H1 (cell line): ENCODE measurements at regions not wholly inside any gene's neighbourhood (a gene's known extent, or its start where the extent isn't known, plus 50 kb on each side); places are given as distances from the start of the nearest gene placed in this dataset.

Experiments
- CTCF ChIA-PET: fragments of 300-600 bp; sonication (Branson Sonifier 250); formaldehyde crosslinking; loops from one replicate; lab custom pipeline; 2021; ENCODE audit not compliant: partially characterized antibody; lab: Charles Lee
- POLR2A ChIA-PET: fragments of 300-600 bp; sonication (Branson Sonifier 250); formaldehyde crosslinking; loops from one replicate; lab custom pipeline; 2021; ENCODE audit warnings: inconsistent platforms; ENCODE audit not compliant: partially characterized antibody; lab: Charles Lee
- DNase-seq, 2 experiments: peaks; one replicate each; pipeline versions ENCODE4 v3.0.0 to v3.0.0-alpha.2; 2010 to 2022; ENCODE audit warnings: low spot score in 2 of 2, low read depth in 1 of 2, mixed read lengths in 1 of 2
- FAIRE-seq: peaks from 2 replicates; lab custom pipeline; 2011; peaks lifted over from hg19 to GRCh38; lab: Jason Lieb, UNC
- H2AFZ ChIP-seq: 2 replicates; pipeline ENCODE4 v1.8.1; 2012; ENCODE audit warnings: low read length, inconsistent platforms
- H2AK5ac ChIP-seq: 2 replicates; pipeline ENCODE4 v1.6.1; 2013; ENCODE audit warnings: low read depth, low read length
- H2BK120ac ChIP-seq: replicated peaks from 2 replicates; pipeline ENCODE3; 2013; ENCODE audit warnings: low read depth, low read length, inconsistent platforms
- H2BK12ac ChIP-seq: 2 replicates; pipeline ENCODE4 v1.6.1; 2013; ENCODE audit warnings: low read depth, low read length
- H2BK15ac ChIP-seq: 2 replicates; pipeline ENCODE4 v1.6.1; 2013; ENCODE audit warnings: low read length
- H2BK20ac ChIP-seq: 2 replicates; pipeline ENCODE4 v1.6.1; 2013; ENCODE audit warnings: low read length
- H2BK5ac ChIP-seq: 2 replicates; pipeline ENCODE4 v1.6.1; 2013; ENCODE audit warnings: low read depth, low read length
- H3K14ac ChIP-seq: 2 replicates; pipeline ENCODE4 v1.6.1; 2013; ENCODE audit warnings: inconsistent platforms; ENCODE audit not compliant: insufficient read length
- H3K18ac ChIP-seq: 2 replicates; pipeline ENCODE4 v1.6.1; 2013; ENCODE audit warnings: low read length; ENCODE audit errors: extremely low read depth
- H3K23ac ChIP-seq: 2 replicates; pipeline ENCODE4 v1.6.1; 2013; ENCODE audit warnings: inconsistent platforms; ENCODE audit not compliant: insufficient read length
- H3K23me2 ChIP-seq: 2 replicates; pipeline ENCODE4 v1.6.1; 2013; ENCODE audit warnings: low read depth, low read length
- H3K27ac ChIP-seq: 2 replicates; pipeline ENCODE4 v1.6.1; 2011; ENCODE audit warnings: low read depth, low read length, inconsistent platforms
- H3K27me3 ChIP-seq, 4 experiments: replicated peaks in 1 of 4; 1 replicate in 1 of 4; 2 replicates in 3 of 4; pipeline versions ENCODE4 v1.6.1 to v1.8.1; 2011 to 2013; ENCODE audit warnings: low read length in 3 of 4, mild to moderate bottlenecking in 3 of 4, inconsistent platforms in 2 of 4, mixed read lengths in 2 of 4, moderate library complexity in 1 of 4; ENCODE audit not compliant: control insufficient read depth in 3 of 4, insufficient read depth in 3 of 4; ENCODE audit errors: extremely low read depth in 1 of 4
- H3K36me3 ChIP-seq, 4 experiments: 2 replicates each; pipeline versions ENCODE4 v1.6.1 to v1.8.1; 2011 to 2013; ENCODE audit warnings: mild to moderate bottlenecking in 4 of 4, low read length in 3 of 4, moderate library complexity in 2 of 4, control low read depth in 1 of 4, inconsistent platforms in 1 of 4; ENCODE audit not compliant: insufficient read depth in 4 of 4, control insufficient read depth in 2 of 4
- H3K4ac ChIP-seq: replicated peaks from 2 replicates; pipeline ENCODE3; 2013; ENCODE audit warnings: low read length, low read depth, mixed read lengths, inconsistent platforms; ENCODE audit not compliant: insufficient read length
- H3K4me1 ChIP-seq, 4 experiments: replicated peaks in 1 of 4; 1 replicate in 1 of 4; 2 replicates in 3 of 4; pipeline versions ENCODE4 v1.6.1 to v1.8.1; 2011 to 2013; ENCODE audit warnings: low read length in 3 of 4, inconsistent platforms in 2 of 4, mixed read lengths in 1 of 4; ENCODE audit not compliant: insufficient read depth in 4 of 4, control insufficient read depth in 3 of 4
- H3K4me2 ChIP-seq, 2 experiments: 2 replicates each; pipeline versions ENCODE4 v1.6.1 to v1.8.1; 2011 to 2013; ENCODE audit warnings: low read depth in 2 of 2, low read length in 2 of 2, control low read depth in 1 of 2, inconsistent platforms in 1 of 2, mild to moderate bottlenecking in 1 of 2; ENCODE audit not compliant: insufficient read depth in 1 of 2
- H3K4me3 ChIP-seq, 4 experiments: fragments of 200-600, 300-600 bp in 1 of 4; sonication (generic), shearing (Covaris generic), sonication (Bioruptor Twin) in 1 of 4; 2 replicates each; pipeline versions ENCODE4 v1.5.1 to v1.8.1; 2011 to 2016; ENCODE audit warnings: low read length in 4 of 4, low read depth in 3 of 4, control low read depth in 2 of 4, inconsistent platforms in 2 of 4, mild to moderate bottlenecking in 2 of 4, mixed read lengths in 1 of 4, moderate library complexity in 1 of 4; ENCODE audit not compliant: insufficient read depth in 2 of 4; ENCODE audit errors: extremely low read depth in 1 of 4
- H3K56ac ChIP-seq: replicated peaks from 2 replicates; pipeline ENCODE3; 2013; ENCODE audit warnings: low read depth, mild to moderate bottlenecking, mixed read lengths, low read length, inconsistent platforms; ENCODE audit not compliant: insufficient read length
- H3K79me1 ChIP-seq: 2 replicates; pipeline ENCODE4 v1.6.1; 2013; ENCODE audit warnings: low read depth, low read length, control low read depth
- H3K79me2 ChIP-seq, 2 experiments: 2 replicates each; pipeline versions ENCODE4 v1.6.1 to v1.8.1; 2012 to 2013; ENCODE audit warnings: low read length in 2 of 2, mild to moderate bottlenecking in 2 of 2, inconsistent platforms in 1 of 2; ENCODE audit not compliant: insufficient read depth in 2 of 2, control insufficient read depth in 1 of 2
- H3K9ac ChIP-seq, 4 experiments: replicated peaks in 1 of 4; 1 replicate in 1 of 4; 2 replicates in 3 of 4; pipeline versions ENCODE4 v1.6.1 to v1.8.1; 2011 to 2013; ENCODE audit warnings: low read depth in 3 of 4, low read length in 3 of 4, control low read depth in 2 of 4, mild to moderate bottlenecking in 2 of 4, moderate library complexity in 2 of 4, inconsistent platforms in 1 of 4; ENCODE audit errors: extremely low read depth in 1 of 4
- H3K9me3 ChIP-seq, 2 experiments: 2 replicates each; pipeline versions ENCODE4 v1.6.1 to v1.8.1; 2012 to 2013; ENCODE audit warnings: mild to moderate bottlenecking in 2 of 2, moderate library complexity in 2 of 2, control low read depth in 1 of 2, inconsistent platforms in 1 of 2, low read depth in 1 of 2, low read length in 1 of 2, mixed read lengths in 1 of 2; ENCODE audit not compliant: insufficient read depth in 2 of 2
- H4K20me1 ChIP-seq, 2 experiments: replicated peaks in 1 of 2; 2 replicates each; pipeline versions ENCODE3 to v1.8.1; 2011 to 2013; ENCODE audit warnings: inconsistent platforms in 2 of 2, low read length in 2 of 2, mild to moderate bottlenecking in 1 of 2; ENCODE audit not compliant: insufficient read depth in 2 of 2, control insufficient read depth in 1 of 2
- H4K5ac ChIP-seq: 2 replicates; pipeline ENCODE4 v1.6.1; 2013; ENCODE audit warnings: low read length, low read depth, mixed read lengths, inconsistent platforms; ENCODE audit not compliant: insufficient read length
- H4K8ac ChIP-seq: 2 replicates; pipeline ENCODE4 v1.8.0; 2013; ENCODE audit warnings: mild to moderate bottlenecking, moderate library complexity, low read length, inconsistent platforms; ENCODE audit not compliant: insufficient read depth; ENCODE audit errors: extremely low read depth
- H4K91ac ChIP-seq: replicated peaks from 2 replicates; pipeline ENCODE3; 2013; ENCODE audit warnings: low read length, mixed read lengths, inconsistent platforms; ENCODE audit not compliant: insufficient read length
- CHD1 ChIP-seq: IDR thresholded peaks from 2 replicates; pipeline ENCODE4 v1.6.1; 2012; ENCODE audit warnings: low read depth, low read length, improper control_type of control experiment
- FOSL1 ChIP-seq: IDR thresholded peaks from 2 replicates; pipeline ENCODE4 v1.6.1; 2011; ENCODE audit warnings: mild to moderate bottlenecking, low read depth, low read length, moderate library complexity; ENCODE audit not compliant: insufficient read depth
- KDM1A ChIP-seq: fragments of 200-600, 300-600 bp; sonication (generic); IDR thresholded peaks from 2 replicates; pipeline ENCODE4 v1.7.1; 2016; ENCODE audit warnings: mild to moderate bottlenecking, low read length, borderline replicate concordance
- KDM4A ChIP-seq: IDR thresholded peaks from one replicate; pipeline ENCODE4 v1.7.1; 2012; ENCODE audit warnings: low read depth, mild to moderate bottlenecking, moderate library complexity, low read length, inconsistent platforms; ENCODE audit not compliant: severe bottlenecking
- KDM5A ChIP-seq: fragments of 200-600 bp; IDR thresholded peaks from 2 replicates; pipeline ENCODE4 v1.7.1; 2012; ENCODE audit warnings: mild to moderate bottlenecking, low read length, inconsistent platforms, mixed read lengths
- NRF1 ChIP-seq: IDR thresholded peaks from 2 replicates; pipeline ENCODE4 v1.6.1; 2011; ENCODE audit warnings: mild to moderate bottlenecking, low read depth, low read length, improper control_type of control experiment
- POLR2AphosphoS5 ChIP-seq: IDR thresholded peaks from 2 replicates; pipeline ENCODE4 v1.6.1; 2011; ENCODE audit warnings: low read depth, low read length
- SAP30 ChIP-seq: fragments of 300-600 bp; sonication (generic); IDR thresholded peaks from 2 replicates; pipeline ENCODE4 v1.7.1; 2012; ENCODE audit warnings: low read length, moderate library complexity, mild to moderate bottlenecking, inconsistent platforms; ENCODE audit not compliant: insufficient read depth, insufficient replicate concordance
- SIX5 ChIP-seq: IDR thresholded peaks from 2 replicates; pipeline ENCODE4 v1.6.1; 2011; ENCODE audit warnings: mild to moderate bottlenecking, low read depth, low read length
- TAF1 ChIP-seq: IDR thresholded peaks from 2 replicates; pipeline ENCODE4 v1.6.1; 2011; ENCODE audit warnings: mild to moderate bottlenecking, low read depth, low read length
- ZNF274 ChIP-seq: IDR thresholded peaks from 2 replicates; pipeline ENCODE4 v1.7.0; 2012; ENCODE audit warnings: low read length, borderline replicate concordance; ENCODE audit errors: extremely low read depth
- WGBS, 2 experiments: shearing (Covaris generic) in 1 of 2; methylation state at CpG; one replicate each; pipeline versions ENCODE4 v1.1.6 to v1.1.7; 2013 to 2015; ENCODE audit warnings: low lambda C conversion rate in 2 of 2, mixed read lengths in 2 of 2, inconsistent platforms in 1 of 2, low coverage in 1 of 2, missing lambda C conversion rate in 1 of 2; ENCODE audit not compliant: insufficient replicate concordance in 2 of 2, insufficient coverage in 1 of 2, insufficient read length in 1 of 2; ENCODE audit errors: extremely low coverage in 1 of 2, missing lambda C conversion rate in 1 of 2; 5-methylcytosine and 5-hydroxymethylcytosine counted together

GRCh38 chr1:199150756-199151155 is 511.9 kb downstream of the PTPRC start:
- H2BK20ac ChIP-seq, result no peak overlapping the region
- H3K4ac ChIP-seq, result no peak overlapping the region
- H4K91ac ChIP-seq, result no peak overlapping the region
- no peak overlapping the region for H2AK5ac ChIP-seq
- 96% methylated on average over 1 of the region's 1 CpG; no CpG with 5 or more reads in 1 of the 2 experiments for WGBS, 2 experiments
- H3K9me3 ChIP-seq, result no peaks in the 10 kb centered on the region
- H4K5ac ChIP-seq, result no peak overlapping the region
- ChIA-PET CTCF (interaction anchor here (1.6 kb wide), 1 partner anchor 300 kb away, joined by 3 read pairs; no protein-coding TSS in a partner anchor), POLR2A (no interaction called here)
- H3K23me2 ChIP-seq, result no peaks in the 10 kb centered on the region
- H3K36me3 ChIP-seq, result no peaks in the 10 kb centered on the region
- H3K27me3 ChIP-seq, result no peaks in the 10 kb centered on the region
- H2AFZ ChIP-seq, result no peak overlapping the region
- H4K20me1 ChIP-seq, result no peaks in the 10 kb centered on the region
- no peak overlapping the region for H3K9ac ChIP-seq
- H3K23ac ChIP-seq, result no peak overlapping the region
- H3K4me3 ChIP-seq, result no peak overlapping the region
- H3K27ac ChIP-seq, result no peak overlapping the region
- no peak for DNase-seq
- H3K56ac ChIP-seq, result no peak overlapping the region
- no peak overlapping the region for H2BK120ac ChIP-seq
- no peak for TF ChIP-seq KDM5A
- TF ChIP-seq ZNF274, result no peak
- no peak for TF ChIP-seq NRF1
- no peak for TF ChIP-seq SIX5
- no peak for TF ChIP-seq KDM4A
- no peak for TF ChIP-seq TAF1
- no peak for TF ChIP-seq FOSL1
- no peak for TF ChIP-seq POLR2AphosphoS5
- no peak for TF ChIP-seq CHD1
- no peak for TF ChIP-seq SAP30
- no peak for TF ChIP-seq KDM1A
- TF ChIP-seq, all 59 proteins: peak for 0
- no peak overlapping the region for H2BK15ac ChIP-seq
- H3K14ac ChIP-seq, result no peak overlapping the region
- no peaks in the 10 kb centered on the region for H3K79me2 ChIP-seq
- no peak overlapping the region for H3K4me2 ChIP-seq
- H3K4me1 ChIP-seq, result no peaks in the 10 kb centered on the region; a peak in 1 of 7 replicates
- no peak overlapping the region for H4K8ac ChIP-seq
- H2BK5ac ChIP-seq, result no peak overlapping the region
- FAIRE-seq, result no peak
- H3K79me1 ChIP-seq, result no peaks in the 10 kb centered on the region
- H3K18ac ChIP-seq, result no peak overlapping the region
- H2BK12ac ChIP-seq, result no peak overlapping the region
